ENCODE measurements at regions not wholly inside any gene's neighbourhood (a gene's known extent, or its start where the extent isn't known, plus 50 kb on each side); places are given as distances from the start of the nearest gene placed in this dataset.

DNA sequence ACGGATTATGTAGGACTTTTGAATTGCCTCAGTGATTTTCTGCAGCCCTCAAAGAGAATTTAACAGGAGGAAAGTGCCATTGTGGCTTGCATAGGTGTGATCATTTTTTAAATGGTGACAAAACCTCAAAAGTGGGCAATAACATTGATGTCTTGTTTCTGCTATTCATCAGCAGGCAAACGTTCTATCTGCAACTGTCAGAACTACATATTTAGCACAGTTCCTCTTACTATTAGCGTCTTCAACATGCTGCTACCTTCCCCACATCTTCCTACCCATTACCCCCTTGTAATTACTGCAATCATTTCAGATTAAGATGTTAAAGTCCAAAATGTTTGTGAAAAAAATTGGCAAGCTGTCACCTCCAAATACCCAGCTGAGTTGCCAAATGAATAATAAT, 254.6 kb downstream of the SMARCA2 start:
- no peaks in the 10 kb centered on the region for H3K79me2 ChIP-seq (replicated peaks; ENCODE audit: insufficient read depth)
- peaks cover 15% of the 10 kb centered on the region for H3K4me1 ChIP-seq (ENCODE audit: insufficient read depth)
- no peak overlapping the region for H3K4me2 ChIP-seq
- Mint-ChIP-seq H3K9me3 (peaks cover 2% of the 10 kb centered on the region; the same call in 1 of the 3 replicates), H3K27me3 (ENCODE audit: insufficient read depth, low read depth, poor library complexity) (no peaks in the 10 kb centered on the region), H3K36me3 (ENCODE audit: low read depth) (peaks cover 5% of the 10 kb centered on the region; the same call in 1 of the 3 replicates), H3K4me3 (no peak overlapping the region), H3K4me1 (peaks cover 20% of the 10 kb centered on the region), H3K27ac (no peak overlapping the region)
- no peaks in the 10 kb centered on the region for H3K27me3 ChIP-seq (ENCODE audit: insufficient read depth)
- H3F3A ChIP-seq (replicated peaks; ENCODE audit: low read depth), result no peaks in the 10 kb centered on the region
- H4K20me1 ChIP-seq (replicated peaks; ENCODE audit: insufficient read depth), result no peaks in the 10 kb centered on the region
- no peaks in the 10 kb centered on the region for H3K9me2 ChIP-seq (ENCODE audit: insufficient read depth)
- no peaks in the 10 kb centered on the region for H3K36me3 ChIP-seq (ENCODE audit: insufficient read depth)
- no peak overlapping the region for H3K4me3 ChIP-seq
- DNase-seq (ENCODE audit: low spot score) (no peak), ATAC-seq (no peak)
- H2AFZ ChIP-seq, result no peak overlapping the region
- no peak overlapping the region for H3K27ac ChIP-seq (ENCODE audit: low read depth)
- TF ChIP-seq, protein P1, sequence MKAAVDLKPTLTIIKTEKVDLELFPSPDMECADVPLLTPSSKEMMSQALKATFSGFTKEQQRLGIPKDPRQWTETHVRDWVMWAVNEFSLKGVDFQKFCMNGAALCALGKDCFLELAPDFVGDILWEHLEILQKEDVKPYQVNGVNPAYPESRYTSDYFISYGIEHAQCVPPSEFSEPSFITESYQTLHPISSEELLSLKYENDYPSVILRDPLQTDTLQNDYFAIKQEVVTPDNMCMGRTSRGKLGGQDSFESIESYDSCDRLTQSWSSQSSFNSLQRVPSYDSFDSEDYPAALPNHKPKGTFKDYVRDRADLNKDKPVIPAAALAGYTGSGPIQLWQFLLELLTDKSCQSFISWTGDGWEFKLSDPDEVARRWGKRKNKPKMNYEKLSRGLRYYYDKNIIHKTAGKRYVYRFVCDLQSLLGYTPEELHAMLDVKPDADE (IDR thresholded peaks at IDR 0.05), result no peak
- TF ChIP-seq, protein P2, sequence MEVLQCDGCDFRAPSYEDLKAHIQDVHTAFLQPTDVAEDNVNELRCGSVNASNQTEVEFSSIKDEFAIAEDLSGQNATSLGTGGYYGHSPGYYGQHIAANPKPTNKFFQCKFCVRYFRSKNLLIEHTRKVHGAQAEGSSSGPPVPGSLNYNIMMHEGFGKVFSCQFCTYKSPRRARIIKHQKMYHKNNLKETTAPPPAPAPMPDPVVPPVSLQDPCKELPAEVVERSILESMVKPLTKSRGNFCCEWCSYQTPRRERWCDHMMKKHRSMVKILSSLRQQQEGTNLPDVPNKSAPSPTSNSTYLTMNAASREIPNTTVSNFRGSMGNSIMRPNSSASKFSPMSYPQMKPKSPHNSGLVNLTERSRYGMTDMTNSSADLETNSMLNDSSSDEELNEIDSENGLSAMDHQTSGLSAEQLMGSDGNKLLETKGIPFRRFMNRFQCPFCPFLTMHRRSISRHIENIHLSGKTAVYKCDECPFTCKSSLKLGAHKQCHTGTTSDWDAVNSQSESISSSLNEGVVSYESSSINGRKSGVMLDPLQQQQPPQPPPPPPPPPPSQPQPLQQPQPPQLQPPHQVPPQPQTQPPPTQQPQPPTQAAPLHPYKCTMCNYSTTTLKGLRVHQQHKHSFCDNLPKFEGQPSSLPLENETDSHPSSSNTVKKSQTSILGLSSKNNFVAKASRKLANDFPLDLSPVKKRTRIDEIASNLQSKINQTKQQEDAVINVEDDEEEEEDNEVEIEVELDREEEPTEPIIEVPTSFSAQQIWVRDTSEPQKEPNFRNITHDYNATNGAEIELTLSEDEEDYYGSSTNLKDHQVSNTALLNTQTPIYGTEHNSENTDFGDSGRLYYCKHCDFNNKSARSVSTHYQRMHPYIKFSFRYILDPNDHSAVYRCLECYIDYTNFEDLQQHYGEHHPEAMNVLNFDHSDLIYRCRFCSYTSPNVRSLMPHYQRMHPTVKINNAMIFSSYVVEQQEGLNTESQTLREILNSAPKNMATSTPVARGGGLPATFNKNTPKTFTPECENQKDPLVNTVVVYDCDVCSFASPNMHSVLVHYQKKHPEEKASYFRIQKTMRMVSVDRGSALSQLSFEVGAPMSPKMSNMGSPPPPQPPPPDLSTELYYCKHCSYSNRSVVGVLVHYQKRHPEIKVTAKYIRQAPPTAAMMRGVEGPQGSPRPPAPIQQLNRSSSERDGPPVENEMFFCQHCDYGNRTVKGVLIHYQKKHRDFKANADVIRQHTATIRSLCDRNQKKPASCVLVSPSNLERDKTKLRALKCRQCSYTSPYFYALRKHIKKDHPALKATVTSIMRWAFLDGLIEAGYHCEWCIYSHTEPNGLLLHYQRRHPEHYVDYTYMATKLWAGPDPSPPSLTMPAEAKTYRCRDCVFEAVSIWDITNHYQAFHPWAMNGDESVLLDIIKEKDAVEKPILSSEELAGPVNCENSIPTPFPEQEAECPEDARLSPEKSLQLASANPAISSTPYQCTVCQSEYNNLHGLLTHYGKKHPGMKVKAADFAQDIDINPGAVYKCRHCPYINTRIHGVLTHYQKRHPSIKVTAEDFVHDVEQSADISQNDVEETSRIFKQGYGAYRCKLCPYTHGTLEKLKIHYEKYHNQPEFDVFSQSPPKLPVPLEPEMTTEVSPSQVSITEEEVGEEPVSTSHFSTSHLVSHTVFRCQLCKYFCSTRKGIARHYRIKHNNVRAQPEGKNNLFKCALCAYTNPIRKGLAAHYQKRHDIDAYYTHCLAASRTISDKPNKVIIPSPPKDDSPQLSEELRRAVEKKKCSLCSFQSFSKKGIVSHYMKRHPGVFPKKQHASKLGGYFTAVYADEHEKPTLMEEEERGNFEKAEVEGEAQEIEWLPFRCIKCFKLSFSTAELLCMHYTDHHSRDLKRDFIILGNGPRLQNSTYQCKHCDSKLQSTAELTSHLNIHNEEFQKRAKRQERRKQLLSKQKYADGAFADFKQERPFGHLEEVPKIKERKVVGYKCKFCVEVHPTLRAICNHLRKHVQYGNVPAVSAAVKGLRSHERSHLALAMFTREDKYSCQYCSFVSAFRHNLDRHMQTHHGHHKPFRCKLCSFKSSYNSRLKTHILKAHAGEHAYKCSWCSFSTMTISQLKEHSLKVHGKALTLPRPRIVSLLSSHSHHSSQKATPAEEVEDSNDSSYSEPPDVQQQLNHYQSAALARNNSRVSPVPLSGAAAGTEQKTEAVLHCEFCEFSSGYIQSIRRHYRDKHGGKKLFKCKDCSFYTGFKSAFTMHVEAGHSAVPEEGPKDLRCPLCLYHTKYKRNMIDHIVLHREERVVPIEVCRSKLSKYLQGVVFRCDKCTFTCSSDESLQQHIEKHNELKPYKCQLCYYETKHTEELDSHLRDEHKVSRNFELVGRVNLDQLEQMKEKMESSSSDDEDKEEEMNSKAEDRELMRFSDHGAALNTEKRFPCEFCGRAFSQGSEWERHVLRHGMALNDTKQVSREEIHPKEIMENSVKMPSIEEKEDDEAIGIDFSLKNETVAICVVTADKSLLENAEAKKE (CRISPR knock-in tag; IDR thresholded peaks at IDR 0.05), result no peak
- TF ChIP-seq, protein P3, sequence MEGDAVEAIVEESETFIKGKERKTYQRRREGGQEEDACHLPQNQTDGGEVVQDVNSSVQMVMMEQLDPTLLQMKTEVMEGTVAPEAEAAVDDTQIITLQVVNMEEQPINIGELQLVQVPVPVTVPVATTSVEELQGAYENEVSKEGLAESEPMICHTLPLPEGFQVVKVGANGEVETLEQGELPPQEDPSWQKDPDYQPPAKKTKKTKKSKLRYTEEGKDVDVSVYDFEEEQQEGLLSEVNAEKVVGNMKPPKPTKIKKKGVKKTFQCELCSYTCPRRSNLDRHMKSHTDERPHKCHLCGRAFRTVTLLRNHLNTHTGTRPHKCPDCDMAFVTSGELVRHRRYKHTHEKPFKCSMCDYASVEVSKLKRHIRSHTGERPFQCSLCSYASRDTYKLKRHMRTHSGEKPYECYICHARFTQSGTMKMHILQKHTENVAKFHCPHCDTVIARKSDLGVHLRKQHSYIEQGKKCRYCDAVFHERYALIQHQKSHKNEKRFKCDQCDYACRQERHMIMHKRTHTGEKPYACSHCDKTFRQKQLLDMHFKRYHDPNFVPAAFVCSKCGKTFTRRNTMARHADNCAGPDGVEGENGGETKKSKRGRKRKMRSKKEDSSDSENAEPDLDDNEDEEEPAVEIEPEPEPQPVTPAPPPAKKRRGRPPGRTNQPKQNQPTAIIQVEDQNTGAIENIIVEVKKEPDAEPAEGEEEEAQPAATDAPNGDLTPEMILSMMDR (conservative IDR thresholded peaks at IDR 0.05; ENCODE audit: low read depth in 2 of 2), result no peak
- TF ChIP-seq NANOG (IDR thresholded peaks at IDR 0.05; ENCODE audit: borderline replicate concordance) (no peak), CREB1 (CRISPR knock-in tag; IDR thresholded peaks at IDR 0.05; ENCODE audit: low read depth) (no peak), ZNF331 (CRISPR knock-in tag; IDR thresholded peaks at IDR 0.05; ENCODE audit: low read depth) (no peak), EZH2phosphoT487 (IDR thresholded peaks at IDR 0.05; ENCODE audit: unreplicated experiment) (no peak), EZH2 (IDR thresholded peaks at IDR 0.05; ENCODE audit: low read depth, unreplicated experiment) (no peak), ZNF114 (CRISPR knock-in tag; IDR thresholded peaks at IDR 0.05) (no peak), POLR2AphosphoS5 (IDR thresholded peaks at IDR 0.05; ENCODE audit: low read depth) (no peak), STAT1 (IDR thresholded peaks at IDR 0.05; ENCODE audit: unreplicated experiment) (no peak), JUNB (IDR thresholded peaks at IDR 0.05; ENCODE audit: unreplicated experiment) (no peak)
- TF ChIP-seq, protein P4, sequence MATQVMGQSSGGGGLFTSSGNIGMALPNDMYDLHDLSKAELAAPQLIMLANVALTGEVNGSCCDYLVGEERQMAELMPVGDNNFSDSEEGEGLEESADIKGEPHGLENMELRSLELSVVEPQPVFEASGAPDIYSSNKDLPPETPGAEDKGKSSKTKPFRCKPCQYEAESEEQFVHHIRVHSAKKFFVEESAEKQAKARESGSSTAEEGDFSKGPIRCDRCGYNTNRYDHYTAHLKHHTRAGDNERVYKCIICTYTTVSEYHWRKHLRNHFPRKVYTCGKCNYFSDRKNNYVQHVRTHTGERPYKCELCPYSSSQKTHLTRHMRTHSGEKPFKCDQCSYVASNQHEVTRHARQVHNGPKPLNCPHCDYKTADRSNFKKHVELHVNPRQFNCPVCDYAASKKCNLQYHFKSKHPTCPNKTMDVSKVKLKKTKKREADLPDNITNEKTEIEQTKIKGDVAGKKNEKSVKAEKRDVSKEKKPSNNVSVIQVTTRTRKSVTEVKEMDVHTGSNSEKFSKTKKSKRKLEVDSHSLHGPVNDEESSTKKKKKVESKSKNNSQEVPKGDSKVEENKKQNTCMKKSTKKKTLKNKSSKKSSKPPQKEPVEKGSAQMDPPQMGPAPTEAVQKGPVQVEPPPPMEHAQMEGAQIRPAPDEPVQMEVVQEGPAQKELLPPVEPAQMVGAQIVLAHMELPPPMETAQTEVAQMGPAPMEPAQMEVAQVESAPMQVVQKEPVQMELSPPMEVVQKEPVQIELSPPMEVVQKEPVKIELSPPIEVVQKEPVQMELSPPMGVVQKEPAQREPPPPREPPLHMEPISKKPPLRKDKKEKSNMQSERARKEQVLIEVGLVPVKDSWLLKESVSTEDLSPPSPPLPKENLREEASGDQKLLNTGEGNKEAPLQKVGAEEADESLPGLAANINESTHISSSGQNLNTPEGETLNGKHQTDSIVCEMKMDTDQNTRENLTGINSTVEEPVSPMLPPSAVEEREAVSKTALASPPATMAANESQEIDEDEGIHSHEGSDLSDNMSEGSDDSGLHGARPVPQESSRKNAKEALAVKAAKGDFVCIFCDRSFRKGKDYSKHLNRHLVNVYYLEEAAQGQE (IDR thresholded peaks at IDR 0.05; ENCODE audit: unreplicated experiment), result no peak
